CD1c-positive myeloid dendritic cell (primary cell): ENCODE measurements at regions not wholly inside any gene's neighbourhood (a gene's known extent, or its start where the extent isn't known, plus 50 kb on each side); places are given as distances from the start of the nearest gene placed in this dataset.

Experiments used
- DNase-seq: peaks from one replicate; pipeline ENCODE4 v3.0.0-alpha.2; 2016; ENCODE audit errors: extremely low spot score

- DNase-seq, result no peak
Observed at GRCh38 chr14:51145246-51145645, 50.3 kb upstream of the TRIM9 start.

DNA sequence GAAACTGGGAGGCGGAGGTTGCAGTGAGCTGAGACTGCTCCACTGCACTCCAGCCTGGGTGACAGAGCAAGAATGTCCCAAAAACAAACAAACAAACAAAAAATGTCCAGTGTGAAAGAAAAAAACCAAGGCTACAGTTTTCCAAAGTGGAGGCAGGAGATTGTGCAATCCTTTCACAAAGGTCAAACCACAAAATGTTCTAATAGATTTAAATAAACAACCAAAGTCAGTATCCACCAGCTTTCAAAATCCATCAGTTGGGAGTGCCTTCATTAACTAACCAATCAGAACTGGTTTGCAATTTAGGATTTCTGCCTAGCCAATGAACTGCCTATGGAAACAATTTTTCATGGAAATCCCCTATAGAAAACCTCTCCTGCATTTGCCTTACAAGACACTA is 52.3 kb upstream of the TRIM9 start:
- DNase-seq, result no peak

GRCh38 chr14:51155326-51155725 is 60.4 kb upstream of the TRIM9 start:
- DNase-seq, result no peak

- peak; percentile 9 for DNase-seq
Observed at GRCh38 chr14:51157012-51157411, 62.1 kb upstream of the TRIM9 start.

DNA sequence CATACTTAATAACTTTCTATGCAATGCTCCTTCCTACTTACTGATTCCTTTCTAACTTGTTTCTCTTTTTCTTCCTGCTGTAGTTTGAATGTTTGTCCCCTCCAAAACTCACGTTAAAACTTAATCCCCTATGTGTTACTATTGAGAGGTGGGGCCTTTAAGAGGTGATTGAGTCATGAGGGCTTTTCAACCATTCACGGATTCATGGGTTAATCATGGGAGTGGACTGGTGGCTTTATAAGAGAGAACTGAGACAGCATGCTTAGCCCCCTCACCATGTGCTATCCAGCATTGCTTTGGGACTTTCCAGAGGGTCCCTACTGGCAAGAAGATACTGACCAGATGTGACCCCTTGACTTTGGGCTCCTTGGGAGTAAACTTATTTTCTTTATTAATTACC is 66.0 kb upstream of the TRIM9 start:
- DNase-seq, result no peak

GRCh38 chr14:51165415-51165814 is 70.5 kb upstream of the TRIM9 start:
- no peak for DNase-seq

DNA sequence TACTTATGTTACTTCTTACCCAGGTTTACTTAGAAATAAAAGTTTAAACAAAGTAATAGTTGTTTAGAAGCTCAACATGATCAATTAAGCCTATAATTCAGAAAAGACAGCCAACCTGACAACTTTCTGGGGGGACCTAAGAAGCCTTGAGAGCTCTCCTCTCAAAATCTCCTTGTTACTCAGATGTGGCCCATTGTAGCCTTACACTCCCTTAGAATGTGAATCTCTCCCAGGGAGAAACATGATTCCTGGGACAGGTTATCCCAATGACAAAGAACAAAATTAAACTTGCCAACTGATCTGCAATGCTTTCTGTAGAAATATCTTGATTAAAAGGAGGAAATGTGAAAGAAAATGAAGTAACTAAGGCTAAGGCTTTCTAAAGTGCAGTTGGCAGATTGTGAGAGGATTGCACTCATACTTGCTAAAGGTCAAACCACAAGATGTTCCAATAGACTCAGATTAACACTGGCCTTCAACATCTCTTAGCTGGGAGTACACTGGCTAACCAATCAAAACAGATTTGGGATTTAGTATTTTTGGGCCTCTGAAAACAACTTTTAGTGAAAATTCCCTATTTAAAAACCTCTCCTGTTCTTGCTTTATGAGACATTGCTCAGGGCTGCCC is 72.3 kb upstream of the TMX1 start:
- DNase-seq, result peak; percentile 20

GRCh38 chr14:51168215-51168613 is 71.8 kb upstream of the TMX1 start:
- DNase-seq, result no peak

- no peak for DNase-seq
Observed at GRCh38 chr14:51173863-51174262, 66.2 kb upstream of the TMX1 start.

- DNase-seq, result no peak
Observed at GRCh38 chr14:51176839-51177238, 63.2 kb upstream of the TMX1 start.

DNA sequence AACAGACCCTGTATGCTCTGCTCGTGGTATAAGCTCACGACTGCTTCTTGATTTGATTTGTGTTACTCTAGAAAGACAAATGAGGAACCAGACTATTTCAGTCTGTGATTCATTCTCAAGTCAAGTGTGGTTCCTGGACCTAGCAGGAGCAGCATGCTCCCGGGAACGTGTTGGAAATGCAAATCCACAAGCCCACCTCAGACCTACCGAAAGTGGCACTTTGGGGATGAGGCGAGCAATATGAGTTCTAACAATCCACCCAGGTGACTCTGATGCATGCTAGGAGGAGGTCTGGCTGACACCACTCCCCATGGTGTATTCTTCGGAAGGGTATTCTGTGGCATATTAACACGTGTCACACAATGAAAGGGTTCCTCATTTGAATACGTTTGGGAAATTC is 59.5 kb upstream of the TMX1 start:
- DNase-seq, result no peak

DNA sequence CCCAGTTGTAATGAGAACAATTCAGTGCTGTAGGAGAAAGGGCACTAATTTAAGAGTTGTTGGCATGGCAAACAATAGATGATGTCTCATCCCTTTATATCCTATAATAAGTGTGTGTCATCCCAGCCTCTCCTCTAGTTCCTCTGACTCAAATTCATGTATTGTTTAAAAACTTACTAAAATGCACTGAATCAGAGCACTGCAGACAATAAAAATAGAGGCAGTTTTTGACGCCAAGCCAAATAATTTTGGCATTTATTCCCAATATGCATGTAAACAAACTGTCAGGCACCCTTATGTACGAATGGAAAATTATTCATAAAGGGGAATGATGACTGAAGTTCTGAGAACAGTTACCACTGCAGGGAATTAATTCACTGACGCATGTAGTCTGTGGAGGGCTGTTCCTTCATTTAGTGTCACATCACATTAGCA is 57.9 kb upstream of the TMX1 start:
- DNase-seq, result no peak

DNA sequence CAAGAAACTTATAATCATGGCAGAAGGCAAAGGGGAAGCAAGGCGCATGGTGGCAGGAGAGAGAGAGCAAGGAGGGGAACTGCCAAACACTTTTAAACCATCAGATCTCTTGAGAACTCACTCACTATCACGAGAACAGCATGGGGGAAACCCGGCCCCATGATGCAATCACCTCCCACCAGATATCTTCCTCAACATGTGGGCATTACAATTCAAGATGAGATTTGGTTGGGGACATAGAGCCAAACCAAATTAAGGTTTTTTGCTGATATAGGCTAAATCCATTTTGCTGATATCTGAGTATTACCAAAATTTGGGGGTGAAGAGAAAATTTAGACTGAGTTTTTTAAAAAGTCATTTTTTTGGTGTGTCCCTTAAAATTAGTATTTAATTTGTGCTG is 54.9 kb upstream of the TMX1 start:
- DNase-seq, result no peak

- no peak for DNase-seq
Observed at GRCh38 chr14:51185754-51186153, 54.3 kb upstream of the TMX1 start.

GRCh38 chr14:51188566-51189185 is 51.4 kb upstream of the TMX1 start:
- DNase-seq, result no peak

DNA sequence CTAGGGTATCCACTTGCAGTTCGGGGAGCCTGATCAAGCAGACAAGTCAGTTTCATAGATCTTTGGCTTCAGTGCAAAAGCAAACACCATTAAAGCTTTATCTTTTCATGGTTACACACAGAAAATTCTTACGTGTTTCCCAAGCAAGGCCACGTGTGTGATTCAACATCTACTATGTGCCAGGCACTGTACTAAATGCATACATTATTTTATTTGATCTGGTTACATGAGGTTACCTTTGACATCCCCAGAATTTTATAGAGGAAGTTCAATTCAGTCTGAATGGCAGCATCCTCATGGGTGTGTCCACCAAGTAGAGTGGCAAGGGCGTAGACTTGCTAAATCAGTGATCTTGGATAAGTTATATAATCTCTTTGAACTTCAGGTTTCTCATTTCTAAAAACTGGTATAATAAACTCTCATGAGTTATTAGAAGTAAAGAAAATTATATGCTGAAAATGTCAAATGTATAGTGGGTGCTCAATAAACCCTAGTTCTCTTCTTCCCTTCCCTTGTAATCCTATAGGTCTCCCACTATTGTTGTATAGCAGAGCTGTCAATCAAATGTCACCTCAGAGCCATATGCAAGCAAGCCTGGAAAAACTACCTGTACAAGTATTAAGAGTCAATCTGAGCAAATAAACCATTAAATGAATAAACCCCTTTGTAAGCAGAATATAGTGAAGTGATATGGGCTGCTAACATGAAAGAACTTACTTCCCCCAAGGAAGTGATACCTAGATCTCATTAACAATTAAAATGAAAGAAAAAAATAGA is 50.3 kb upstream of the TMX1 start:
- no peak for DNase-seq
